A549 (cell line): ENCODE measurements at regions not wholly inside any gene's neighbourhood (a gene's known extent, or its start where the extent isn't known, plus 50 kb on each side); places are given as distances from the start of the nearest gene placed in this dataset.
A peak's percentile ranks its signal among the peaks of the same experiment; 100 is the strongest.

ENCODE experiments used
- ATAC-seq, 2 experiments: fragments of 200-7000 bp in 1 of 2; fragments of >200 bp in 1 of 2; cut with Nextera tagmentation in 1 of 2; cut with Tn5 transposase in 1 of 2; 3 replicates each; pipeline versions ENCODE4 v1.8.0 to v1.9.1; 2018 to 2020; ENCODE audit warnings: mild to moderate bottlenecking in 1 of 2, moderate library complexity in 1 of 2
- CTCF ChIA-PET: fragments of 300-600 bp; sonication (Branson Sonifier 250); formaldehyde crosslinking; extraction: SDS; loops from one replicate; lab custom pipeline; 2021; ENCODE audit warnings: antibody characterized with exemption, inconsistent platforms; lab: Yijun Ruan, JAX
- POLR2A ChIA-PET: fragments of 350-600 bp; formaldehyde crosslinking; extraction: SDS; loops from one replicate; lab custom pipeline; 2021; ENCODE audit warnings: antibody characterized with exemption, inconsistent platforms; lab: Yijun Ruan, JAX
- DNase-seq, 2 experiments: peaks; one replicate each; pipeline versions ENCODE4 v3.0.0 to v3.0.0-alpha.2; 2011 to 2016; ENCODE audit warnings: low read depth in 1 of 2, low spot score in 1 of 2
- FAIRE-seq: peaks from 2 replicates; lab custom pipeline; 2011; peaks lifted over from hg19 to GRCh38; lab: Jason Lieb, UNC
- H3K27ac ChIP-seq, 2 experiments: fragments of >200 bp; sonication (Bioruptor Twin); formaldehyde crosslinking; 3 replicates each; pipeline ENCODE4 v1.5.1; 2016 to 2017
- H3K4me1 ChIP-seq: fragments of >200 bp; sonication (Bioruptor Twin); formaldehyde crosslinking; 3 replicates; pipeline ENCODE4 v1.6.1; 2016
- H3K4me2 ChIP-seq: fragments of >200 bp; sonication (Bioruptor Twin); formaldehyde crosslinking; 3 replicates; pipeline ENCODE4 v1.6.1; 2016
- H3K4me3 ChIP-seq: fragments of >200 bp; sonication (Bioruptor Twin); formaldehyde crosslinking; 3 replicates; pipeline ENCODE4 v1.5.1; 2016
- H3K9me3 ChIP-seq: fragments of >200 bp; sonication (Bioruptor Twin); formaldehyde crosslinking; 3 replicates; pipeline ENCODE4 v1.6.1; 2016
- BHLHE40 ChIP-seq: IDR thresholded peaks from 2 replicates; pipeline ENCODE4 v1.6.1; 2012; ENCODE audit warnings: low read depth, low read length, inconsistent platforms
- CBX8 ChIP-seq: fragments of 200-600 bp; sonication (generic); IDR thresholded peaks from 2 replicates; pipeline ENCODE4 v1.6.1; 2016
- CEBPB ChIP-seq, 2 experiments: fragments of >200 bp in 1 of 2; sonication (Bioruptor Twin) in 1 of 2; formaldehyde crosslinking in 1 of 2; IDR thresholded peaks; 2 replicates each; pipeline ENCODE4 v1.6.1; 2012 to 2016
- EHMT2 ChIP-seq: fragments of 200-600 bp; sonication (generic); IDR thresholded peaks from 2 replicates; pipeline ENCODE4 v1.6.1; 2016; ENCODE audit warnings: antibody characterized with exemption, low read depth, mild to moderate bottlenecking, moderate library complexity
- ESRRA ChIP-seq: fragments of 150-350 bp; IDR thresholded peaks from 2 replicates; pipeline ENCODE4 v1.6.1; 2014; ENCODE audit warnings: mild to moderate bottlenecking, low read length, borderline replicate concordance
- FOXS1 ChIP-seq: fragments of 250-450 bp; sonication (Bioruptor Pico); IDR thresholded peaks from 2 replicates; pipeline ENCODE4 v1.5.0; 2020; ENCODE audit warnings: mild to moderate bottlenecking, moderate library complexity
- GATA3 ChIP-seq: IDR thresholded peaks from 2 replicates; pipeline ENCODE4 v1.6.1; 2012; ENCODE audit warnings: borderline replicate concordance
- HEYL ChIP-seq: fragments of 250-450 bp; sonication (Bioruptor Pico); IDR thresholded peaks from 2 replicates; pipeline ENCODE4 v1.8.0; 2021; ENCODE audit warnings: mild to moderate bottlenecking, moderate library complexity
- HOXB5 ChIP-seq: fragments of 250-450 bp; sonication (Bioruptor Pico); IDR thresholded peaks from 2 replicates; pipeline ENCODE4 v1.5.0; 2020; ENCODE audit warnings: mild to moderate bottlenecking, moderate library complexity
- MAZ ChIP-seq: fragments of 150-350 bp; IDR thresholded peaks from 2 replicates; pipeline ENCODE4 v1.6.1; 2014; ENCODE audit warnings: antibody characterized with exemption, low read depth, low read length, borderline replicate concordance
- MYC ChIP-seq: IDR thresholded peaks from 2 replicates; pipeline ENCODE4 v1.6.1; 2012; ENCODE audit warnings: mild to moderate bottlenecking, inconsistent platforms, low read length, improper control_type of control experiment, borderline replicate concordance
- RFX5 ChIP-seq: fragments of 450-650 bp; IDR thresholded peaks from 2 replicates; pipeline ENCODE4 v1.7.1; 2014; ENCODE audit warnings: antibody characterized with exemption, mild to moderate bottlenecking, moderate library complexity
- SMC3 ChIP-seq: fragments of >200 bp; sonication (Bioruptor Twin); formaldehyde crosslinking; IDR thresholded peaks from 3 replicates; pipeline ENCODE4 v1.6.1; 2018; ENCODE audit warnings: inconsistent platforms
- TFCP2L1 ChIP-seq: fragments of 250-450 bp; sonication (Bioruptor Pico); IDR thresholded peaks from 2 replicates; pipeline ENCODE4 v1.5.0; 2021; ENCODE audit warnings: mild to moderate bottlenecking
- ZC3H11A ChIP-seq: fragments of 450-650 bp; IDR thresholded peaks from 2 replicates; pipeline ENCODE4 v1.6.1; 2014; ENCODE audit warnings: antibody characterized with exemption, mild to moderate bottlenecking
- ZFP36 ChIP-seq: fragments of 450-650 bp; IDR thresholded peaks from 2 replicates; pipeline ENCODE4 v1.6.1; 2014; ENCODE audit warnings: borderline replicate concordance; ENCODE audit not compliant: partially characterized antibody
- ZNF302 ChIP-seq: fragments of 250-450 bp; sonication (Bioruptor Pico); IDR thresholded peaks from 2 replicates; pipeline ENCODE4 v1.9.0; 2021; ENCODE audit warnings: inconsistent platforms, mild to moderate bottlenecking, moderate library complexity
- ZSCAN20 ChIP-seq: fragments of 250-450 bp; sonication (Bioruptor Pico); IDR thresholded peaks from 2 replicates; pipeline ENCODE4 v1.8.0; 2022; ENCODE audit warnings: mild to moderate bottlenecking, moderate library complexity
- WGBS: methylation state at CpG from one replicate; pipeline ENCODE4 v1.1.6; 2017; ENCODE audit errors: missing lambda C conversion rate; 5-methylcytosine and 5-hydroxymethylcytosine counted together
- TF ChIP-seq, protein P1 (sequence below): fragments of 250-450 bp; sonication (Bioruptor Pico); IDR thresholded peaks from 2 replicates; pipeline ENCODE4 v1.5.0; 2021; ENCODE audit warnings: mild to moderate bottlenecking, moderate library complexity, borderline replicate concordance
- TF ChIP-seq, protein P2 (sequence below): fragments of >200 bp; sonication (Bioruptor Twin); formaldehyde crosslinking; IDR thresholded peaks from 3 replicates; pipeline ENCODE4 v1.6.1; 2016
- TF ChIP-seq, protein P3 (sequence below): fragments of 200-600 bp; sonication (generic); IDR thresholded peaks from 2 replicates; pipeline ENCODE4 v1.6.1; 2016; ENCODE audit warnings: antibody characterized with exemption, mild to moderate bottlenecking, moderate library complexity
- TF ChIP-seq, protein P4 (sequence below): fragments of >200 bp; sonication (Bioruptor Twin); formaldehyde crosslinking; IDR thresholded peaks from 2 replicates; pipeline ENCODE4 v1.6.1; 2016
- TF ChIP-seq, protein P5 (sequence below): IDR thresholded peaks from 2 replicates; pipeline ENCODE4 v1.6.1; 2012
- TF ChIP-seq, protein P6 (sequence below): fragments of 150-350 bp; IDR thresholded peaks from 2 replicates; pipeline ENCODE4 v1.6.1; 2014; ENCODE audit warnings: low read depth, mild to moderate bottlenecking, low read length

DNA sequence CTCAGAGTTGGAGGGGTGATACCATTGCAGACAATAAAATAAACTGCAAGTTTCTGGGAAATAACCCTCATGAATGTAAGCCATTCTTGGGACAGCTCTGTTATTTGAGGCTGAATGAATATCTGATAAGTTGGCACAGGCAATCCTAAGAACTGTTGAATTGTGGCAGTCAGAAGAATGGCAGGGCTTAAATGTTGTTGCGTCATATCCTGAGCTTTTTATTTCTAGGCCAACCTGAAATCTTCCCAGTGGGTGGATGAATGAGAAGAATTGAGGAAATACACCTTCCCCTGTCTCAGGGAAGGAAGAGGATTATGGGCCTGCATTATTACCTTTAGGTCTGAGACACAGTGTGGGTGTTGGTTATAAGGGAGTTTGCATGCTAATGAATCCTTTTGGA lies 64.4 kb upstream of the C4orf54 start:
- Histone ChIP-seq H3K27ac (peak overlapping the region; percentile 67 to 84; a peak in 4 of 6 replicates), H3K9me3 (no peaks in the 10 kb centered on the region), H3K4me1 (peaks cover 26% of the 10 kb centered on the region), H3K4me3 (no peak overlapping the region), H3K4me2 (no peak overlapping the region)
- 87% methylated on average over 1 of the region's 1 CpG for WGBS
- ChIA-PET CTCF (interaction anchor here (0.7 to 1.2 kb wide), 2 partner anchors 86 to 227 kb away, joined by 3 read pairs; no protein-coding TSS in a partner anchor), POLR2A (interaction anchor here (0.6 kb wide), 1 partner anchor 159 kb away, joined by 4 read pairs; the partner anchor contains the start of gene TRMT10A)
- no peak for FAIRE-seq
- no peak for ATAC-seq
- TF ChIP-seq ZSCAN20 (no peak), ZFP36 (no peak), RFX5 (no peak), EHMT2 (no peak), FOXS1 (CRISPR knock-in tag) (no peak), SMC3 (no peak), MAZ (no peak), GATA3 (no peak), ZC3H11A (no peak), HOXB5 (CRISPR knock-in tag) (no peak), CEBPB (IDR thresholded peaks at IDR 0.05) (no peak), ESRRA (no peak)
- TF ChIP-seq, protein P1, sequence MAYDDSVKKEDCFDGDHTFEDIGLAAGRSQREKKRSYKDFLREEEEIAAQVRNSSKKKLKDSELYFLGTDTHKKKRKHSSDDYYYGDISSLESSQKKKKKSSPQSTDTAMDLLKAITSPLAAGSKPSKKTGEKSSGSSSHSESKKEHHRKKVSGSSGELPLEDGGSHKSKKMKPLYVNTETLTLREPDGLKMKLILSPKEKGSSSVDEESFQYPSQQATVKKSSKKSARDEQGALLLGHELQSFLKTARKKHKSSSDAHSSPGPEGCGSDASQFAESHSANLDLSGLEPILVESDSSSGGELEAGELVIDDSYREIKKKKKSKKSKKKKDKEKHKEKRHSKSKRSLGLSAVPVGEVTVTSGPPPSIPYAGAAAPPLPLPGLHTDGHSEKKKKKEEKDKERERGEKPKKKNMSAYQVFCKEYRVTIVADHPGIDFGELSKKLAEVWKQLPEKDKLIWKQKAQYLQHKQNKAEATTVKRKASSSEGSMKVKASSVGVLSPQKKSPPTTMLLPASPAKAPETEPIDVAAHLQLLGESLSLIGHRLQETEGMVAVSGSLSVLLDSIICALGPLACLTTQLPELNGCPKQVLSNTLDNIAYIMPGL, result no peak
- TF ChIP-seq, protein P2, sequence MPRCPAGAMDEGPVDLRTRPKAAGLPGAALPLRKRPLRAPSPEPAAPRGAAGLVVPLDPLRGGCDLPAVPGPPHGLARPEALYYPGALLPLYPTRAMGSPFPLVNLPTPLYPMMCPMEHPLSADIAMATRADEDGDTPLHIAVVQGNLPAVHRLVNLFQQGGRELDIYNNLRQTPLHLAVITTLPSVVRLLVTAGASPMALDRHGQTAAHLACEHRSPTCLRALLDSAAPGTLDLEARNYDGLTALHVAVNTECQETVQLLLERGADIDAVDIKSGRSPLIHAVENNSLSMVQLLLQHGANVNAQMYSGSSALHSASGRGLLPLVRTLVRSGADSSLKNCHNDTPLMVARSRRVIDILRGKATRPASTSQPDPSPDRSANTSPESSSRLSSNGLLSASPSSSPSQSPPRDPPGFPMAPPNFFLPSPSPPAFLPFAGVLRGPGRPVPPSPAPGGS, result no peak
- TF ChIP-seq, protein P3, sequence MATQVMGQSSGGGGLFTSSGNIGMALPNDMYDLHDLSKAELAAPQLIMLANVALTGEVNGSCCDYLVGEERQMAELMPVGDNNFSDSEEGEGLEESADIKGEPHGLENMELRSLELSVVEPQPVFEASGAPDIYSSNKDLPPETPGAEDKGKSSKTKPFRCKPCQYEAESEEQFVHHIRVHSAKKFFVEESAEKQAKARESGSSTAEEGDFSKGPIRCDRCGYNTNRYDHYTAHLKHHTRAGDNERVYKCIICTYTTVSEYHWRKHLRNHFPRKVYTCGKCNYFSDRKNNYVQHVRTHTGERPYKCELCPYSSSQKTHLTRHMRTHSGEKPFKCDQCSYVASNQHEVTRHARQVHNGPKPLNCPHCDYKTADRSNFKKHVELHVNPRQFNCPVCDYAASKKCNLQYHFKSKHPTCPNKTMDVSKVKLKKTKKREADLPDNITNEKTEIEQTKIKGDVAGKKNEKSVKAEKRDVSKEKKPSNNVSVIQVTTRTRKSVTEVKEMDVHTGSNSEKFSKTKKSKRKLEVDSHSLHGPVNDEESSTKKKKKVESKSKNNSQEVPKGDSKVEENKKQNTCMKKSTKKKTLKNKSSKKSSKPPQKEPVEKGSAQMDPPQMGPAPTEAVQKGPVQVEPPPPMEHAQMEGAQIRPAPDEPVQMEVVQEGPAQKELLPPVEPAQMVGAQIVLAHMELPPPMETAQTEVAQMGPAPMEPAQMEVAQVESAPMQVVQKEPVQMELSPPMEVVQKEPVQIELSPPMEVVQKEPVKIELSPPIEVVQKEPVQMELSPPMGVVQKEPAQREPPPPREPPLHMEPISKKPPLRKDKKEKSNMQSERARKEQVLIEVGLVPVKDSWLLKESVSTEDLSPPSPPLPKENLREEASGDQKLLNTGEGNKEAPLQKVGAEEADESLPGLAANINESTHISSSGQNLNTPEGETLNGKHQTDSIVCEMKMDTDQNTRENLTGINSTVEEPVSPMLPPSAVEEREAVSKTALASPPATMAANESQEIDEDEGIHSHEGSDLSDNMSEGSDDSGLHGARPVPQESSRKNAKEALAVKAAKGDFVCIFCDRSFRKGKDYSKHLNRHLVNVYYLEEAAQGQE, result no peak
- TF ChIP-seq, protein P4, sequence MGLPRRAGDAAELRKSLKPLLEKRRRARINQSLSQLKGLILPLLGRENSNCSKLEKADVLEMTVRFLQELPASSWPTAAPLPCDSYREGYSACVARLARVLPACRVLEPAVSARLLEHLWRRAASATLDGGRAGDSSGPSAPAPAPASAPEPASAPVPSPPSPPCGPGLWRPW, result no peak
- no peak for DNase-seq

DNA sequence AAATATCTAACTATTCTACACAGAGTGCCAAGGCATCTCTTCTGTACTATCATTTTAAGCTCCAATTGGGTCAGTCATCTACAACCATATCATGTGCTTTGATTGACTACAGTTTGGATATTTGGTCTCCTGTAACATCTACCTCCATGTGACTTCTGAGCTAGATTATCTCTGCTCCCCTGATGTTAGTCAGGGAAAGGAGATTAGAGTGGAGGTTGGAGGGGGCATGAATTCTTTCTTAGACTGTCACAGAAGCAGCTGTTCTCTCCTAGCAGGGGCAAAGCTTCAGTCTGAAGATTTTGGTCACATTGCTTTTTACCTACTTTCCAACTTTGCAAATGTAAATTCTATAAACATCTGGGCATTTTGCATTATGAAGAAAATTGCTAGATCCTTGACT lies 62.6 kb upstream of the C4orf54 start:
- TF ChIP-seq ZNF302 (CRISPR knock-in tag) (no peak), ZC3H11A (no peak), ESRRA (no peak), RFX5 (no peak), GATA3 (no peak), HEYL (no peak), ZSCAN20 (no peak), CEBPB (IDR thresholded peaks at IDR 0.05) (no peak), BHLHE40 (no peak), CBX8 (no peak), TFCP2L1 (CRISPR knock-in tag) (no peak), FOXS1 (CRISPR knock-in tag) (no peak), MYC (no peak)
- TF ChIP-seq, protein P5, sequence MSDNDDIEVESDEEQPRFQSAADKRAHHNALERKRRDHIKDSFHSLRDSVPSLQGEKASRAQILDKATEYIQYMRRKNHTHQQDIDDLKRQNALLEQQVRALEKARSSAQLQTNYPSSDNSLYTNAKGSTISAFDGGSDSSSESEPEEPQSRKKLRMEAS, result no peak
- TF ChIP-seq, protein P6, sequence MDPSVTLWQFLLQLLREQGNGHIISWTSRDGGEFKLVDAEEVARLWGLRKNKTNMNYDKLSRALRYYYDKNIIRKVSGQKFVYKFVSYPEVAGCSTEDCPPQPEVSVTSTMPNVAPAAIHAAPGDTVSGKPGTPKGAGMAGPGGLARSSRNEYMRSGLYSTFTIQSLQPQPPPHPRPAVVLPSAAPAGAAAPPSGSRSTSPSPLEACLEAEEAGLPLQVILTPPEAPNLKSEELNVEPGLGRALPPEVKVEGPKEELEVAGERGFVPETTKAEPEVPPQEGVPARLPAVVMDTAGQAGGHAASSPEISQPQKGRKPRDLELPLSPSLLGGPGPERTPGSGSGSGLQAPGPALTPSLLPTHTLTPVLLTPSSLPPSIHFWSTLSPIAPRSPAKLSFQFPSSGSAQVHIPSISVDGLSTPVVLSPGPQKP, result no peak
- no peak overlapping the region for H3K27ac ChIP-seq
- no peak overlapping the region for H3K4me3 ChIP-seq
- ChIA-PET POLR2A (no interaction called here), CTCF (no interaction called here)
- no peaks in the 10 kb centered on the region for H3K9me3 ChIP-seq
- no peak for ATAC-seq
- no peak for FAIRE-seq
- H3K4me1 ChIP-seq, result peaks cover 26% of the 10 kb centered on the region
- no peak for DNase-seq
- no peak overlapping the region for H3K4me2 ChIP-seq
